NCI-H128 (cell line): ENCODE measurements at regions not wholly inside any gene's neighbourhood (a gene's known extent, or its start where the extent isn't known, plus 50 kb on each side); places are given as distances from the start of the nearest gene placed in this dataset.

Experiments
- DNase-seq: peaks from one replicate; lab custom pipeline; 2025; ENCODE audit not compliant: unreplicated experiment; lab: John Stamatoyannopoulos, UW

GRCh38 chr13:73683746-73684145, 450.5 kb downstream of the KLF12 start:
- DNase-seq = no peak

GRCh38 chr13:73681779-73682178, 452.4 kb downstream of the KLF12 start:
- DNase-seq = no peak

DNA sequence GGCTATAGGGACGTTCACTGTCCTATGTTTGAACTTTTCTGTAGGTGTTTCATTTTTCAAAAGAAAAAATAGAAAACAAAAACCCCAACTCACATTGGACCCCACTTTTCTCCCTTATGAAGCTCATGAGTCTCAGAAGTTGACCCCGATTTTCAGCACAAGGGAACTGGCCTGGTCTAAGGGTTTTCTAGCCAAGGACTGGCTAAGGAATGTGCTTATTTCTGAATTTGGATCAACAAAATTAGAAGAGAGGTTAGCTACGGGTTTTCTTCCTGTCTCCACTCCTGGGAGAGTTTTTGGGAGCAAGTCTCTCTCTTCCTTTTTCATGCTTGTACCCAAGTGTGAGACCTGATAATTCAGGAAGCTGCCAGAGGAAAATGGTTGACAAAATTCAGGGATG, 453.2 kb downstream of the KLF12 start:
- no peak for DNase-seq

DNA sequence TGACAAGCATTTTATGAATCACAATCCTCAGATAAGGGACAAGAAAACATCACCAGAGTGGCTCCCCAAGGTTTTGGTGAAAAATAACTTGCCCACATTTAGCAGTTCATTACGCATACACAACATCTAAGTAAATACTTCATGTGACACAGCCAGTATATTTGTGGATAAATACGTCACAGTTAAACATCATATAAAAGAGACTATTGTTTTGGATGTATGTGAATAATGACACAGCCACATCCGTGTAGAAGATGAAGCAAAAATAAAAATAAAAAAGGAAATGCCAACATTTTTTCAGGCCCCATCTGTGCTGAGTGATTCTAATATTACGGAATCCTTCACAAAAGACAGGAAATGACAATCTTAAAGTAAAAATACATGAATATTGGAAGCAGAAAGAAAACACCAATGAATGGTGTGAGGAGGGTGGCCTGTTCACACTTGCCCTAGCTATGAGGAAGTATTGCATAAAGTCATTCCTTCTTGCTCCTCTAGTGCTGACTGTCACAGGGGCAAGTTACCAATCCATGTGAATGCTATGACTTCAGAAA, 457.1 kb downstream of the KLF12 start:
- no peak for DNase-seq

DNA sequence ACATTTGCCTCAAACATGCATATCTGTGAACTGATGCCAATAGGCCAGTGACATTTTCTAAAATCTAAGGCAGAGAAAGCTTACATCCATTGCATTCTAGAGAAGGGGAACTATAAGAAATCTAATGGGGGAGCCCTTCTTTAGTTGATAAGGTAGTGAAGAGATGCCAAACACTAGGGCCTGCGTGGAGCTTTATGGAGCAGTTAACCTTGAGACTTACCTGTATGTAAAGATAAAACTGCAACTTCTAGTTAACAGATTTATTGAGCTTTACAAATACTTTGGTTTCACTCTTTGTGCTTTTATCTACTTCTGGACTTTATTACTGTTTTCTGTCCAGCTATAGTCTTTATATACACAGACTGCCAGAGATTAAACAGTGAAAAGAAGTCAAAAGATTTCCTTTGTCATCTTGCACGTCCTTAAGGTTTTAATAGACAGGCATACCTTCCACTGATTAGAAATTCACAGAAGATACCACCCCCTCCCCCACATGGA, 457.6 kb downstream of the KLF12 start:
- no peak for DNase-seq

DNA sequence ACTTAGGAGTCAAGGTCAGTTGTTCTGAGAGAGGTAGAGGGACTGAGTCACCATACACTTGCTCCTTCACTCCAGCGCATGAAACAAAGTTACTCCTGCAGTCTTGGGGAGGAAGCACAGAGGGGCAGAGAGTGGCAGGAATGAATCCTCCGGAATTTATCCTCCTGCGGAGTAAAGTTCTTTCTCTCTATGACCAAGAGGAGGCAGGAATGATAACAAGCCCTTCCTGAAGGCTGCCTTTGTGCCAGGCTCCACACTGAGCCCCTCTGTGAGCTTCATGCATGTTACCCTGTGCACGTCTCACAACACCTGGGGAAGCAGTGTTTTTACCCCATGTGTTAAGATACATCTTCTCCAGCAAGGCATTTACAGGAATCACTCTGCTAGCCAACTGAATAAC, 458.4 kb downstream of the KLF12 start:
- no peak for DNase-seq

DNA sequence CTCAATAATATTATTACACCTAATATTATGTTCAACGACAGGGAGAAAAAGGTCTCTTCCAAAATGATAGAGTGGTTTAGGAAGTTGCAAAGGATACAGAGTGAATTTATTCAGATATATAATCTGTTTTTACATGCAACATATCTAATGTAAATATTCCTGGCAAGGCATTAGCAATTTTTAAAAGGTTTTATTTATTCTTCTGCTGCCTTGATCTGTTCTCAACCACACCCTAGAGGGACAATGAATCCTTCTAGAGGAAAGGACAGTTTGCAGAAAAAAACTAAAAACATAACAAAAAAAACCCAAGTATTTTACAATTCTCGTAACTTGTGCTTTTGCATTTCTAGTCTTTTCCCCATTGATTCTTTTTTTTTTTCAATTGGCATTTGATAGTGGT, 459.6 kb downstream of the KLF12 start:
- no peak for DNase-seq

GRCh38 chr13:73673931-73674330, 460.3 kb downstream of the KLF12 start:
- no peak for DNase-seq

- DNase-seq = no peak
Measured at GRCh38 chr13:73672492-73672891, 461.7 kb downstream of the KLF12 start.

DNA sequence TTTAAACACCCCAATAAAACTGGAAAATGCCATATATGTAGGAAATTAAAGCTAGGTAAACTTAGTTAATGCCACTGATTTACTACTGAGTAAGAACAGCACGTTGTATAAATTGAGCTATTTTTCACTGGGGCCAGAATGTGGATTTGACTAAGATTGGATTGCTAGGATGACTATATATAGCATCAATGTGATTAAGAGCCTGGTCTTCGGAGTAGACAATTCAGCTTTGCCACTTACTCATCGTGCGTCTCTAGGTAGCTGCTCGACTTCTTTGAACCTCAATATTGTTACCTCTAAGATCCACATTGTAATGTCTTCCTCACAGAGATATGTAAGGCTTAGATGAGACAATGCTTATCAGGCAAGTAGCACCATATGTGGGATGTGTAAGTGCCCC, 462.5 kb downstream of the KLF12 start:
- DNase-seq = no peak

GRCh38 chr13:73671011-73671410, 463.2 kb downstream of the KLF12 start:
- no peak for DNase-seq

DNA sequence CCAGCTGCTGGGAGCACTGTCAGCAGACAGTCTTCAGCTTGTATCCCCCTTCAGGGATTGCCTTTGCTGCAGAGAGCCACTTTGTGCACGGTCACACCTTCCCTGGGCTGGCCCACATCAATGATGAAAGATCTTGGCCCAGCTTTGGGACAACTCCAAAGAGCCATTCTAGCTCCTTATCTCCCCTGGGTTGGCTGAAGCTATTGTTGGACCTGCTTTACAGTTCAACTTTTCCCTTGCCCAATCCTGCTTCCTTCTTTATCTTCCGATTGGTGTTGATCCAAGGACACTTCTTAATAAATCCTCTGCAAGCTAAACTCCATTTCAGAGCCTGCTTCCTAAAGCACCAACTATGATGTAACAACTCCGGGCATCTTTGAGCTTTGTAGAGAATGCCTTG, 466.4 kb downstream of the KLF12 start:
- no peak for DNase-seq

- DNase-seq = no peak
Measured at GRCh38 chr13:73665261-73665660, 468.9 kb downstream of the KLF12 start.

DNA sequence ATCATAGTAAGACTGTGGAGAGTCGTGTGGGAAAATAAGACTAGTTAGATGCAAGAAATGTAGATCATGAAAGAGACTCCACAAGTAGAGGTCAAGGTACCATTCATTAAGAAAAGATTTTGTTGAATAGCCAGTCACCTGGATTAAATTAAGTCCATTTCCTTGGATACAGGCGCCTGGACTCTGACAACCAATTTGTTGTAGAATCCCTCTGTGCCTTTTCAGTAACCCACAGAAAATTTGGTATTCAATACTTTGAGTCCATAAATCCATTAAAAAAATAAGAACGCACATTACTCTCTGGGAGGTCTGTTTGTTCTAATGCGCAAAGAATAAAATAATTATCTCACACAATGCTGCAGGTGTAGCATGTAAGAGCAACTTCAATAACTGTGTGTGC, 469.4 kb downstream of the KLF12 start:
- DNase-seq = no peak

DNA sequence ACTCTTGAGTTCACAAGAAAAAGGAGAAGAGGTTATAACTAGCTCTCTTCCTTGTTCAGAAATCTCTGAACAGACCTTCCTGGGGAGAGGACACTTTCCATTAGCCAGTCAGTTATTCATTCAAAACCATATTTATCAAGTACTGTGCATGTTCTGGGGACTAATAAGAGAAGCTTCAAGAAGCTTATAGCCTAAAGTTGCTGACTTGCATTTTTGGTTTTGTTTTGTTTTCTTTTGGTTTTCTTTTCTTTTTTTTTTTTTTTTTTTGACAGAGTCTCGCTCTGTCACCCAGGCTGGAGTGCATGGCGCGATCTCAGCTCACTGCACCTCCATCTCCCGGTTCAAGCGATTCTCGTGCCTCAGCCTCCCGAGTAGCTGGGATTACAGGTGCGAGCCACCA, 471.4 kb downstream of the KLF12 start:
- no peak for DNase-seq

GRCh38 chr13:73661687-73662425, 472.3 kb downstream of the KLF12 start:
- DNase-seq = no peak

- no peak for DNase-seq
Measured at GRCh38 chr13:73661066-73661465, 473.1 kb downstream of the KLF12 start.

GRCh38 chr13:73658639-73659038, 475.6 kb downstream of the KLF12 start:
- no peak for DNase-seq

- no peak for DNase-seq
Measured at GRCh38 chr13:73657821-73658540, 476.2 kb downstream of the KLF12 start.

- no peak for DNase-seq
Measured at GRCh38 chr13:73656863-73657262, 477.3 kb downstream of the KLF12 start.

GRCh38 chr13:73653688-73654087, 480.5 kb downstream of the KLF12 start:
- no peak for DNase-seq

DNA sequence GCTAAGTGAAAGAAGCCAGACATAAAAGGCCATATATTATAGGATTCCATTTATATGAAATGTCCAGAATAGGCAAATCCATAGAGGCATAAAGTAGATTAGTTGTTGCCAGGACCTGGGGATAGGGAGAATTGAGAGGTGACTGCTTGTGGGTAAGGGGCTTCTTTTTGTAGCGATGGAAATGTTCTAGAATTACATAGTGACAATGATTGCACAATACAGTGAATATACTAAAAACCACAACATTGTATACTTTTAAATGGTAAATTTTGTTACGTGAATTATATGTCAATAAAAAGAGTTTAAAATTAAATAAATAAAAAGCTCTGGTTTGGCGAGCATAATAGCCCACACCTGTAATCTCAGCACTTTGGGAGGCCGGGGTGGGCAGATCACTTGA, 486.8 kb downstream of the KLF12 start:
- no peak for DNase-seq
